GM18870 (cell line): ENCODE measurements at regions not wholly inside any gene's neighbourhood (a gene's known extent, or its start where the extent isn't known, plus 50 kb on each side); places are given as distances from the start of the nearest gene placed in this dataset.

Experiments used
- ATAC-seq: cut with Tn5 transposase; IDR thresholded peaks from one replicate; pipeline ENCODE4 v1.9.1; 2021; ENCODE audit warnings: moderate library complexity; ENCODE audit not compliant: unreplicated experiment

GRCh38 chr1:81232420-81232819 lies 568.3 kb upstream of the ADGRL2 start:
- ATAC-seq: no peak

- no peak for ATAC-seq
Measured at GRCh38 chr1:81231729-81232038, 569.0 kb upstream of the ADGRL2 start.

GRCh38 chr1:81230983-81231728 lies 569.6 kb upstream of the ADGRL2 start:
- ATAC-seq: no peak

- ATAC-seq: no peak
Measured at GRCh38 chr1:81228926-81229325, 571.8 kb upstream of the ADGRL2 start.

- ATAC-seq: no peak
Measured at GRCh38 chr1:81226603-81226928, 574.2 kb upstream of the ADGRL2 start.

- peak; percentile 85 for ATAC-seq
Measured at GRCh38 chr1:81225789-81226602, 574.7 kb upstream of the ADGRL2 start.

GRCh38 chr1:81224222-81224621 lies 576.5 kb upstream of the ADGRL2 start:
- ATAC-seq: no peak

- ATAC-seq: no peak
Measured at GRCh38 chr1:81221564-81221963, 579.2 kb upstream of the ADGRL2 start.

GRCh38 chr1:81220614-81221071 lies 580.1 kb upstream of the ADGRL2 start:
- ATAC-seq: no peak

GRCh38 chr1:81217058-81217457 lies 583.7 kb upstream of the ADGRL2 start:
- ATAC-seq: no peak

- no peak for ATAC-seq
Measured at GRCh38 chr1:81213279-81213678, 587.5 kb upstream of the ADGRL2 start.

GRCh38 chr1:81209461-81209860 lies 591.3 kb upstream of the ADGRL2 start:
- ATAC-seq: no peak

- no peak for ATAC-seq
Measured at GRCh38 chr1:81208441-81208840, 592.3 kb upstream of the ADGRL2 start.

GRCh38 chr1:81205956-81206355 lies 594.8 kb upstream of the ADGRL2 start:
- no peak for ATAC-seq

- ATAC-seq: no peak
Measured at GRCh38 chr1:81201779-81202178, 599.0 kb upstream of the ADGRL2 start.

- no peak for ATAC-seq
Measured at GRCh38 chr1:81197591-81197990, 603.1 kb upstream of the ADGRL2 start.

- ATAC-seq: no peak
Measured at GRCh38 chr1:81192647-81193642, 607.8 kb upstream of the ADGRL2 start.

GRCh38 chr1:81190003-81190402 lies 610.7 kb upstream of the ADGRL2 start:
- ATAC-seq: no peak

GRCh38 chr1:81187635-81188034 lies 613.1 kb upstream of the ADGRL2 start:
- no peak for ATAC-seq

GRCh38 chr1:81186261-81186660 lies 614.5 kb upstream of the ADGRL2 start:
- ATAC-seq: no peak

GRCh38 chr1:81183553-81183952 lies 617.2 kb upstream of the ADGRL2 start:
- no peak for ATAC-seq
